ENCODE measurements at regions not wholly inside any gene's neighbourhood (a gene's known extent, or its start where the extent isn't known, plus 50 kb on each side); places are given as distances from the start of the nearest gene placed in this dataset.

DNA sequence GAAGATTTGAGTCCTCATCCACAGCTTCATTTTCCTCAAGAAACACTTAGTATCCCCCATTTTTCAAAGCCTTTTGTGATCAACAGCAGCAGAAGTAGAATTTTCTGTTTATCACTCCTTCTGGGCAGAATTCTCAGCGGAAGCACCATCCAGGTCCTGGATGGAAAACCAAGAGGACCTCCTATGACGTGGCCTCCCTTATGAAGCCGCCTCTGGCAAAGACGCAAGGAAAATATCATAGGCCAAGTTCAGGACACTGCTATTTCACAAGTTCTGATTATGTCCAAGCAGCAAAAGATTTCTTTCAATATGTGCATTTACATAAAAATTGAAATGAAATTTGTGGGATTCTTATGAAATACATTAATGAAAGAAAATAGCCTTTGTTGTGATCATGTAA lies 315.0 kb downstream of the SEC23A start (continued):
- TF ChIP-seq, protein P1, sequence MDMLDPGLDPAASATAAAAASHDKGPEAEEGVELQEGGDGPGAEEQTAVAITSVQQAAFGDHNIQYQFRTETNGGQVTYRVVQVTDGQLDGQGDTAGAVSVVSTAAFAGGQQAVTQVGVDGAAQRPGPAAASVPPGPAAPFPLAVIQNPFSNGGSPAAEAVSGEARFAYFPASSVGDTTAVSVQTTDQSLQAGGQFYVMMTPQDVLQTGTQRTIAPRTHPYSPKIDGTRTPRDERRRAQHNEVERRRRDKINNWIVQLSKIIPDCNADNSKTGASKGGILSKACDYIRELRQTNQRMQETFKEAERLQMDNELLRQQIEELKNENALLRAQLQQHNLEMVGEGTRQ (CRISPR knock-in tag; IDR thresholded peaks at IDR 0.05), result no peak
- TF ChIP-seq ZNF219 (CRISPR knock-in tag; IDR thresholded peaks at IDR 0.05; ENCODE audit: borderline replicate concordance), result no peak
- no peak for TF ChIP-seq ZNF232 (CRISPR knock-in tag; IDR thresholded peaks at IDR 0.05)
- no peak for TF ChIP-seq NR3C1 (CRISPR knock-in tag; conservative IDR thresholded peaks at IDR 0.05; ENCODE audit: low read depth)

- Mint-ChIP-seq H3K27me3 (ENCODE audit: low read depth) (no peaks in the 10 kb centered on the region; the same call in 1 of the 2 replicates), H3K36me3 (no peaks in the 10 kb centered on the region), H3K4me3 (no peak overlapping the region), H3K9me3 (no peaks in the 10 kb centered on the region), H3K4me1 (peaks cover 20% of the 10 kb centered on the region), H3K27ac (no peak overlapping the region)
- ATAC-seq, result no peak
- CTCF ChIA-PET, result no interaction called here
- DNase-seq (ENCODE audit: low spot score), result no peak
- TF ChIP-seq, protein P2, sequence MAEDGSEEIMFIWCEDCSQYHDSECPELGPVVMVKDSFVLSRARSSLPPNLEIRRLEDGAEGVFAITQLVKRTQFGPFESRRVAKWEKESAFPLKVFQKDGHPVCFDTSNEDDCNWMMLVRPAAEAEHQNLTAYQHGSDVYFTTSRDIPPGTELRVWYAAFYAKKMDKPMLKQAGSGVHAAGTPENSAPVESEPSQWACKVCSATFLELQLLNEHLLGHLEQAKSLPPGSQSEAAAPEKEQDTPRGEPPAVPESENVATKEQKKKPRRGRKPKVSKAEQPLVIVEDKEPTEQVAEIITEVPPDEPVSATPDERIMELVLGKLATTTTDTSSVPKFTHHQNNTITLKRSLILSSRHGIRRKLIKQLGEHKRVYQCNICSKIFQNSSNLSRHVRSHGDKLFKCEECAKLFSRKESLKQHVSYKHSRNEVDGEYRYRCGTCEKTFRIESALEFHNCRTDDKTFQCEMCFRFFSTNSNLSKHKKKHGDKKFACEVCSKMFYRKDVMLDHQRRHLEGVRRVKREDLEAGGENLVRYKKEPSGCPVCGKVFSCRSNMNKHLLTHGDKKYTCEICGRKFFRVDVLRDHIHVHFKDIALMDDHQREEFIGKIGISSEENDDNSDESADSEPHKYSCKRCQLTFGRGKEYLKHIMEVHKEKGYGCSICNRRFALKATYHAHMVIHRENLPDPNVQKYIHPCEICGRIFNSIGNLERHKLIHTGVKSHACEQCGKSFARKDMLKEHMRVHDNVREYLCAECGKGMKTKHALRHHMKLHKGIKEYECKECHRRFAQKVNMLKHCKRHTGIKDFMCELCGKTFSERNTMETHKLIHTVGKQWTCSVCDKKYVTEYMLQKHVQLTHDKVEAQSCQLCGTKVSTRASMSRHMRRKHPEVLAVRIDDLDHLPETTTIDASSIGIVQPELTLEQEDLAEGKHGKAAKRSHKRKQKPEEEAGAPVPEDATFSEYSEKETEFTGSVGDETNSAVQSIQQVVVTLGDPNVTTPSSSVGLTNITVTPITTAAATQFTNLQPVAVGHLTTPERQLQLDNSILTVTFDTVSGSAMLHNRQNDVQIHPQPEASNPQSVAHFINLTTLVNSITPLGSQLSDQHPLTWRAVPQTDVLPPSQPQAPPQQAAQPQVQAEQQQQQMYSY (CRISPR knock-in tag; IDR thresholded peaks at IDR 0.05), result no peak
- TF ChIP-seq SMAD4 (CRISPR knock-in tag; IDR thresholded peaks at IDR 0.05) (no peak), GRHL2 (CRISPR knock-in tag; IDR thresholded peaks at IDR 0.05; ENCODE audit: insufficient replicate concordance, severe bottlenecking) (no peak), ZNF219 (CRISPR knock-in tag; IDR thresholded peaks at IDR 0.05; ENCODE audit: borderline replicate concordance) (no peak), ZNF396 (CRISPR knock-in tag; IDR thresholded peaks at IDR 0.05; ENCODE audit: borderline replicate concordance) (no peak), ZNF121 (CRISPR knock-in tag; IDR thresholded peaks at IDR 0.05) (no peak), SOX15 (CRISPR knock-in tag; IDR thresholded peaks at IDR 0.05) (no peak), ATF2 (CRISPR knock-in tag; IDR thresholded peaks at IDR 0.05; ENCODE audit: borderline replicate concordance, low read depth) (no peak)
- POLR2A ChIA-PET, result no interaction called here
These were observed 316.1 kb downstream of the SEC23A start for GRCh38 chr14:38786921-38787320.

- CTCF ChIA-PET, result no interaction called here
- ATAC-seq (no peak), DNase-seq (ENCODE audit: low spot score) (no peak)
- Mint-ChIP-seq H3K4me3 (no peak overlapping the region), H3K36me3 (no peaks in the 10 kb centered on the region), H3K9me3 (no peaks in the 10 kb centered on the region), H3K27me3 (ENCODE audit: low read depth) (no peaks in the 10 kb centered on the region; the same call in 1 of the 2 replicates), H3K27ac (no peak overlapping the region), H3K4me1 (no peaks in the 10 kb centered on the region)
- POLR2A ChIA-PET, result no interaction called here
- no peak for TF ChIP-seq KAT7 (CRISPR knock-in tag; IDR thresholded peaks at IDR 0.05; ENCODE audit: borderline replicate concordance)
- no peak for TF ChIP-seq SP1 (CRISPR knock-in tag; conservative IDR thresholded peaks at IDR 0.05)
- no peak for TF ChIP-seq NR1H2 (CRISPR knock-in tag; IDR thresholded peaks at IDR 0.05)
- TF ChIP-seq NFATC4 (CRISPR knock-in tag; IDR thresholded peaks at IDR 0.05), result no peak
- TF ChIP-seq ZNF425 (CRISPR knock-in tag; conservative IDR thresholded peaks at IDR 0.05), result no peak
- no peak for TF ChIP-seq ZBTB21 (CRISPR knock-in tag; IDR thresholded peaks at IDR 0.05; ENCODE audit: borderline replicate concordance)
- no peak for TF ChIP-seq CREM (CRISPR knock-in tag; IDR thresholded peaks at IDR 0.05)
- no peak for TF ChIP-seq USF1 (CRISPR knock-in tag; IDR thresholded peaks at IDR 0.05)
- no peak for TF ChIP-seq TEAD1 (CRISPR knock-in tag; IDR thresholded peaks at IDR 0.05)
- TF ChIP-seq, protein P3, sequence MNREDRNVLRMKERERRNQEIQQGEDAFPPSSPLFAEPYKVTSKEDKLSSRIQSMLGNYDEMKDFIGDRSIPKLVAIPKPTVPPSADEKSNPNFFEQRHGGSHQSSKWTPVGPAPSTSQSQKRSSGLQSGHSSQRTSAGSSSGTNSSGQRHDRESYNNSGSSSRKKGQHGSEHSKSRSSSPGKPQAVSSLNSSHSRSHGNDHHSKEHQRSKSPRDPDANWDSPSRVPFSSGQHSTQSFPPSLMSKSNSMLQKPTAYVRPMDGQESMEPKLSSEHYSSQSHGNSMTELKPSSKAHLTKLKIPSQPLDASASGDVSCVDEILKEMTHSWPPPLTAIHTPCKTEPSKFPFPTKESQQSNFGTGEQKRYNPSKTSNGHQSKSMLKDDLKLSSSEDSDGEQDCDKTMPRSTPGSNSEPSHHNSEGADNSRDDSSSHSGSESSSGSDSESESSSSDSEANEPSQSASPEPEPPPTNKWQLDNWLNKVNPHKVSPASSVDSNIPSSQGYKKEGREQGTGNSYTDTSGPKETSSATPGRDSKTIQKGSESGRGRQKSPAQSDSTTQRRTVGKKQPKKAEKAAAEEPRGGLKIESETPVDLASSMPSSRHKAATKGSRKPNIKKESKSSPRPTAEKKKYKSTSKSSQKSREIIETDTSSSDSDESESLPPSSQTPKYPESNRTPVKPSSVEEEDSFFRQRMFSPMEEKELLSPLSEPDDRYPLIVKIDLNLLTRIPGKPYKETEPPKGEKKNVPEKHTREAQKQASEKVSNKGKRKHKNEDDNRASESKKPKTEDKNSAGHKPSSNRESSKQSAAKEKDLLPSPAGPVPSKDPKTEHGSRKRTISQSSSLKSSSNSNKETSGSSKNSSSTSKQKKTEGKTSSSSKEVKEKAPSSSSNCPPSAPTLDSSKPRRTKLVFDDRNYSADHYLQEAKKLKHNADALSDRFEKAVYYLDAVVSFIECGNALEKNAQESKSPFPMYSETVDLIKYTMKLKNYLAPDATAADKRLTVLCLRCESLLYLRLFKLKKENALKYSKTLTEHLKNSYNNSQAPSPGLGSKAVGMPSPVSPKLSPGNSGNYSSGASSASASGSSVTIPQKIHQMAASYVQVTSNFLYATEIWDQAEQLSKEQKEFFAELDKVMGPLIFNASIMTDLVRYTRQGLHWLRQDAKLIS (CRISPR knock-in tag; IDR thresholded peaks at IDR 0.05; ENCODE audit: borderline replicate concordance), result no peak
- no peak for TF ChIP-seq RORB (CRISPR knock-in tag; IDR thresholded peaks at IDR 0.05)
These were observed 325.6 kb downstream of the SEC23A start for GRCh38 chr14:38777401-38777800.

Data from WTC11 (cell line).